ENCODE measurements at regions not wholly inside any gene's neighbourhood (a gene's known extent, or its start where the extent isn't known, plus 50 kb on each side); places are given as distances from the start of the nearest gene placed in this dataset.

DNA sequence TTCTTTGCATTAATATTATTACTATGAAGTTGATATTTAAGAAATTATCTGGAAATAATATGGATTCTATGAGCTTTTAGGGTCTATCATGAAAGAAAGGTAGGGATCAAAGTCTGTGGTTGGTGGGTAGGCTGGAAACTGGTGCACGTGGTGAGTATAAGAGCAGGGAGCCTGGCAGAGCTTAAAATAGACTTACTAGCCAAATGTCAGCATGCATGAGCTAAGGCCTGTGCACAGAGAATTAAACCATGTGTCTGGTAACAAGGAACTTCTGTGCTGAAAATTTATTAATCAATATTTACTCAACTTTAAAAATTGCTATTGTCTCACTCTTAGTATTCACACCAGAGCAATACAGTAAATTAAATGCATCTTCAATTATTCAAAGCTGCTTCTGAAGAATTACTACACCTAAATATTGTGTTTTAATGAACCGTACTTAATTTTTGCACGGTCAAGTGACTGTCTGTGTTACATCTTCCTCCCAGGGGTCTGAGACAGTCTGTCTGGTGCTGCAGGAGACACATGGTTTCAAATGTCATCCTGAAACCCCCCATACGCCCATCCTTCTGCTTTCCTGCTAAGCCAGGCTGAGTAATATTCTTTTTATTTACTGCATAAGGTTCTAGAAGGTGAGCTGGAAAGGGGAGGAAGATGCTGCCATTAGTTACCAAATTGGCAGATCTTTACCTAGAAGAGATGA lies 161.0 kb upstream of the NLRP1 start:
- TF ChIP-seq, protein P1, sequence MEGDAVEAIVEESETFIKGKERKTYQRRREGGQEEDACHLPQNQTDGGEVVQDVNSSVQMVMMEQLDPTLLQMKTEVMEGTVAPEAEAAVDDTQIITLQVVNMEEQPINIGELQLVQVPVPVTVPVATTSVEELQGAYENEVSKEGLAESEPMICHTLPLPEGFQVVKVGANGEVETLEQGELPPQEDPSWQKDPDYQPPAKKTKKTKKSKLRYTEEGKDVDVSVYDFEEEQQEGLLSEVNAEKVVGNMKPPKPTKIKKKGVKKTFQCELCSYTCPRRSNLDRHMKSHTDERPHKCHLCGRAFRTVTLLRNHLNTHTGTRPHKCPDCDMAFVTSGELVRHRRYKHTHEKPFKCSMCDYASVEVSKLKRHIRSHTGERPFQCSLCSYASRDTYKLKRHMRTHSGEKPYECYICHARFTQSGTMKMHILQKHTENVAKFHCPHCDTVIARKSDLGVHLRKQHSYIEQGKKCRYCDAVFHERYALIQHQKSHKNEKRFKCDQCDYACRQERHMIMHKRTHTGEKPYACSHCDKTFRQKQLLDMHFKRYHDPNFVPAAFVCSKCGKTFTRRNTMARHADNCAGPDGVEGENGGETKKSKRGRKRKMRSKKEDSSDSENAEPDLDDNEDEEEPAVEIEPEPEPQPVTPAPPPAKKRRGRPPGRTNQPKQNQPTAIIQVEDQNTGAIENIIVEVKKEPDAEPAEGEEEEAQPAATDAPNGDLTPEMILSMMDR (conservative IDR thresholded peaks at IDR 0.05 in 1 of 2, IDR thresholded peaks at IDR 0.05 in 1 of 2; ENCODE audit: extremely low read depth in 1 of 2, insufficient read depth in 1 of 2, low read depth in 1 of 2, low read length in 2 of 2) = no peak
- TF ChIP-seq EZH2 (IDR thresholded peaks at IDR 0.05; ENCODE audit: borderline replicate concordance, low read length) = no peak
